ENCODE measurements at regions not wholly inside any gene's neighbourhood (a gene's known extent, or its start where the extent isn't known, plus 50 kb on each side); places are given as distances from the start of the nearest gene placed in this dataset.

DNA sequence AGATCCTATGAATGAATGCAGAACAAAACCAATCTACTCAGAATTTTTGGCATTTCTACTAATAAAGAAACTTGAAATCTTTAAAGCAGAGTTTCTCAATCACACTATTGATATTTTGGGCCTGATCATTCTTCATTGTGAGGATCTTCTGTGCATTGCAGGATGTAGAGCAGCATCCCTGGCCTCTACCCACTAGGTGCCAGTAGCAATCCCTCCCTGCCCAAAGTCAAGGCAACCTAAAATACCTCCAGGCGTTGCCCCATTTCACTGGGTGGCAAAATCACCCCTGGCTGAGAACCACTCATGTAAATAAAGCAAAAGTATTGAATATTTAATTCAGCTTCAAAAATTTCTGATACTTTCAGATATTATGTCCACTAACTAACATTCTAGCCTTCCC is 213.0 kb downstream of the SP3 start:
- TF ChIP-seq EP300 (IDR thresholded peaks at IDR 0.05), result no peak
- TF ChIP-seq, protein P1, sequence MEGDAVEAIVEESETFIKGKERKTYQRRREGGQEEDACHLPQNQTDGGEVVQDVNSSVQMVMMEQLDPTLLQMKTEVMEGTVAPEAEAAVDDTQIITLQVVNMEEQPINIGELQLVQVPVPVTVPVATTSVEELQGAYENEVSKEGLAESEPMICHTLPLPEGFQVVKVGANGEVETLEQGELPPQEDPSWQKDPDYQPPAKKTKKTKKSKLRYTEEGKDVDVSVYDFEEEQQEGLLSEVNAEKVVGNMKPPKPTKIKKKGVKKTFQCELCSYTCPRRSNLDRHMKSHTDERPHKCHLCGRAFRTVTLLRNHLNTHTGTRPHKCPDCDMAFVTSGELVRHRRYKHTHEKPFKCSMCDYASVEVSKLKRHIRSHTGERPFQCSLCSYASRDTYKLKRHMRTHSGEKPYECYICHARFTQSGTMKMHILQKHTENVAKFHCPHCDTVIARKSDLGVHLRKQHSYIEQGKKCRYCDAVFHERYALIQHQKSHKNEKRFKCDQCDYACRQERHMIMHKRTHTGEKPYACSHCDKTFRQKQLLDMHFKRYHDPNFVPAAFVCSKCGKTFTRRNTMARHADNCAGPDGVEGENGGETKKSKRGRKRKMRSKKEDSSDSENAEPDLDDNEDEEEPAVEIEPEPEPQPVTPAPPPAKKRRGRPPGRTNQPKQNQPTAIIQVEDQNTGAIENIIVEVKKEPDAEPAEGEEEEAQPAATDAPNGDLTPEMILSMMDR (IDR thresholded peaks at IDR 0.05), result no peak
- no peak for TF ChIP-seq POLR2A (IDR thresholded peaks at IDR 0.05)

Data from ovary (tissue), 3 donors.